GM12878 (cell line): ENCODE measurements at regions not wholly inside any gene's neighbourhood (a gene's known extent, or its start where the extent isn't known, plus 50 kb on each side); places are given as distances from the start of the nearest gene placed in this dataset.

ENCODE experiments used
- CBX3 ChIP-seq: fragments of 200-600 bp; sonication (generic); IDR thresholded peaks from 2 replicates; pipeline ENCODE4 v1.6.1; 2016; ENCODE audit warnings: low read depth, borderline replicate concordance
- EGR1 ChIP-seq, 2 experiments: IDR thresholded peaks; 1 replicate in 1 of 2; 2 replicates in 1 of 2; pipeline ENCODE4 v1.6.1; 2011 to 2012; ENCODE audit warnings: low read depth in 2 of 2, low read length in 2 of 2, borderline replicate concordance in 1 of 2, mild to moderate bottlenecking in 1 of 2, moderate library complexity in 1 of 2
- ESRRA ChIP-seq: IDR thresholded peaks from 2 replicates; pipeline ENCODE4 v1.6.1; 2012; ENCODE audit warnings: mild to moderate bottlenecking, low read length, improper control_type of control experiment
- HDAC2 ChIP-seq: fragments of 200-600 bp; sonication (generic); IDR thresholded peaks from 2 replicates; pipeline ENCODE4 v1.6.1; 2017
- KDM1A ChIP-seq: fragments of 200-600 bp; sonication (generic); IDR thresholded peaks from 2 replicates; pipeline ENCODE4 v1.6.1; 2016; ENCODE audit warnings: borderline replicate concordance
- MYB ChIP-seq: fragments of 150-350 bp; IDR thresholded peaks from 2 replicates; pipeline ENCODE4 v1.6.1; 2014; ENCODE audit warnings: mild to moderate bottlenecking, low read depth, low read length, borderline replicate concordance
- NRF1 ChIP-seq: conservative IDR thresholded peaks from 2 replicates; pipeline ENCODE4 v1.6.1; 2011; ENCODE audit warnings: mild to moderate bottlenecking, low read depth, low read length, improper control_type of control experiment
- POLR2A ChIP-seq: IDR thresholded peaks from 2 replicates; pipeline ENCODE4 v1.6.1; 2011; ENCODE audit warnings: low read depth, mild to moderate bottlenecking, low read length
- RAD21 ChIP-seq: IDR thresholded peaks from 2 replicates; pipeline ENCODE4 v1.6.1; 2011; ENCODE audit warnings: mild to moderate bottlenecking, low read depth, low read length, moderate library complexity; ENCODE audit not compliant: insufficient read depth
- ZZZ3 ChIP-seq: IDR thresholded peaks from 2 replicates; pipeline ENCODE4 v1.6.1; 2011; ENCODE audit warnings: low read depth; ENCODE audit not compliant: control insufficient read depth, insufficient read length
- TF ChIP-seq, protein P1 (sequence below): fragments of 450-650 bp; formaldehyde crosslinking; IDR thresholded peaks from 2 replicates; pipeline ENCODE4 v1.4.0; 2022; ENCODE audit warnings: mild to moderate bottlenecking, moderate library complexity
- TF ChIP-seq, protein P2 (sequence below), 3 experiments: IDR thresholded peaks in 2 of 3; conservative IDR thresholded peaks in 1 of 3; 2 replicates each; pipeline ENCODE4 v1.5.1; 2011; ENCODE audit warnings: low read depth in 3 of 3, low read length in 3 of 3, mild to moderate bottlenecking in 3 of 3, control low read depth in 2 of 3, moderate library complexity in 2 of 3, inconsistent platforms in 1 of 3, mixed read lengths in 1 of 3; ENCODE audit not compliant: control insufficient read depth in 2 of 3, insufficient read depth in 1 of 3; ENCODE audit errors: extremely low read depth in 1 of 3
- TF ChIP-seq, protein P3 (sequence below): fragments of 450-650 bp; formaldehyde crosslinking; IDR thresholded peaks from 2 replicates; pipeline ENCODE4 v1.5.0; 2022; ENCODE audit warnings: mild to moderate bottlenecking, missing genetic modification characterization
- TF ChIP-seq, protein P4 (sequence below): IDR thresholded peaks from 2 replicates; pipeline ENCODE4 v1.6.1; 2011; ENCODE audit warnings: borderline replicate concordance, low read depth, mild to moderate bottlenecking, moderate library complexity, mixed read lengths, low read length; ENCODE audit not compliant: insufficient read depth; ENCODE audit errors: extremely low read length

DNA sequence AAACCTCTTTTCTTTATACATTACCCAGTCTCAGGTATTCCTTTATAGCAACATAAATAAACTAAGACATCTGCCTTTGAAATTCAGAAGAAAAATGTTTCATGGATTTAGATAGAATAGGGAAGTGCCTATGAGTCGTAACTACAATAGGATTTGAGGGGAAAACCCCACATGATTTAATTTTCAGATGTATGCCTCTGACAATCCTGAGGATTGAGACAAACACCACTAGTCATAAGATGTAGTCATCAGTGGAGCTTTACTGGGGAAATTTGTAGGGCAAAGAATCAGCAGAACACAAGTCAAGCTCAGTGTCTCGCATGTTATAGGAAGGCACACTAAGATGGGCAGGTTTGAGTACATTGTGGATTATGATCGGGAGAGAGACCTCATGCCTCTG lies 566.4 kb downstream of the BMP2 start:
- no peak for TF ChIP-seq KDM1A
- TF ChIP-seq, protein P1, sequence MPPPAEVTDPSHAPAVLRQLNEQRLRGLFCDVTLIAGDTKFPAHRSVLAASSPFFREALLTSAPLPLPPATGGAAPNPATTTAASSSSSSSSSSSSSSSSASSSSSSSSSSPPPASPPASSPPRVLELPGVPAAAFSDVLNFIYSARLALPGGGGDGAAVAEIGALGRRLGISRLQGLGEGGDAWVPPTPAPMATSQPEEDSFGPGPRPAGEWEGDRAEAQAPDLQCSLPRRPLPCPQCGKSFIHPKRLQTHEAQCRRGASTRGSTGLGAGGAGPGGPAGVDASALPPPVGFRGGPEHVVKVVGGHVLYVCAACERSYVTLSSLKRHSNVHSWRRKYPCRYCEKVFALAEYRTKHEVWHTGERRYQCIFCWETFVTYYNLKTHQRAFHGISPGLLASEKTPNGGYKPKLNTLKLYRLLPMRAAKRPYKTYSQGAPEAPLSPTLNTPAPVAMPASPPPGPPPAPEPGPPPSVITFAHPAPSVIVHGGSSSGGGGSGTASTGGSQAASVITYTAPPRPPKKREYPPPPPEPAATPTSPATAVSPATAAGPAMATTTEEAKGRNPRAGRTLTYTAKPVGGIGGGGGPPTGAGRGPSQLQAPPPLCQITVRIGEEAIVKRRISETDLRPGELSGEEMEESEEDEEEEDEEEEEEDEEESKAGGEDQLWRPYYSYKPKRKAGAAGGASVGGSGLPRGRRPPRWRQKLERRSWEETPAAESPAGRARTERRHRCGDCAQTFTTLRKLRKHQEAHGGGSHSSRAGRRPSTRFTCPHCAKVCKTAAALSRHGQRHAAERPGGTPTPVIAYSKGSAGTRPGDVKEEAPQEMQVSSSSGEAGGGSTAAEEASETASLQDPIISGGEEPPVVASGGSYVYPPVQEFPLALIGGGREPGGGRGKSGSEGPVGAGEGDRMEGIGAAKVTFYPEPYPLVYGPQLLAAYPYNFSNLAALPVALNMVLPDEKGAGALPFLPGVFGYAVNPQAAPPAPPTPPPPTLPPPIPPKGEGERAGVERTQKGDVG (CRISPR knock-in tag), result no peak
- TF ChIP-seq ESRRA, result no peak
- TF ChIP-seq MYB, result no peak
- TF ChIP-seq, protein P2, sequence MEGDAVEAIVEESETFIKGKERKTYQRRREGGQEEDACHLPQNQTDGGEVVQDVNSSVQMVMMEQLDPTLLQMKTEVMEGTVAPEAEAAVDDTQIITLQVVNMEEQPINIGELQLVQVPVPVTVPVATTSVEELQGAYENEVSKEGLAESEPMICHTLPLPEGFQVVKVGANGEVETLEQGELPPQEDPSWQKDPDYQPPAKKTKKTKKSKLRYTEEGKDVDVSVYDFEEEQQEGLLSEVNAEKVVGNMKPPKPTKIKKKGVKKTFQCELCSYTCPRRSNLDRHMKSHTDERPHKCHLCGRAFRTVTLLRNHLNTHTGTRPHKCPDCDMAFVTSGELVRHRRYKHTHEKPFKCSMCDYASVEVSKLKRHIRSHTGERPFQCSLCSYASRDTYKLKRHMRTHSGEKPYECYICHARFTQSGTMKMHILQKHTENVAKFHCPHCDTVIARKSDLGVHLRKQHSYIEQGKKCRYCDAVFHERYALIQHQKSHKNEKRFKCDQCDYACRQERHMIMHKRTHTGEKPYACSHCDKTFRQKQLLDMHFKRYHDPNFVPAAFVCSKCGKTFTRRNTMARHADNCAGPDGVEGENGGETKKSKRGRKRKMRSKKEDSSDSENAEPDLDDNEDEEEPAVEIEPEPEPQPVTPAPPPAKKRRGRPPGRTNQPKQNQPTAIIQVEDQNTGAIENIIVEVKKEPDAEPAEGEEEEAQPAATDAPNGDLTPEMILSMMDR (IDR thresholded peaks at IDR 0.05 in 2 of 3, conservative IDR thresholded peaks at IDR 0.05 in 1 of 3; ENCODE audit: control insufficient read depth in 2 of 3, extremely low read depth in 1 of 3, insufficient read depth in 1 of 3, low read depth in 3 of 3, low read length in 3 of 3), result no peak
- TF ChIP-seq POLR2A, result no peak
- no peak for TF ChIP-seq EGR1 (IDR thresholded peaks at IDR 0.05; ENCODE audit: borderline replicate concordance in 1 of 2, low read depth in 2 of 2, low read length in 2 of 2)
- TF ChIP-seq, protein P3, sequence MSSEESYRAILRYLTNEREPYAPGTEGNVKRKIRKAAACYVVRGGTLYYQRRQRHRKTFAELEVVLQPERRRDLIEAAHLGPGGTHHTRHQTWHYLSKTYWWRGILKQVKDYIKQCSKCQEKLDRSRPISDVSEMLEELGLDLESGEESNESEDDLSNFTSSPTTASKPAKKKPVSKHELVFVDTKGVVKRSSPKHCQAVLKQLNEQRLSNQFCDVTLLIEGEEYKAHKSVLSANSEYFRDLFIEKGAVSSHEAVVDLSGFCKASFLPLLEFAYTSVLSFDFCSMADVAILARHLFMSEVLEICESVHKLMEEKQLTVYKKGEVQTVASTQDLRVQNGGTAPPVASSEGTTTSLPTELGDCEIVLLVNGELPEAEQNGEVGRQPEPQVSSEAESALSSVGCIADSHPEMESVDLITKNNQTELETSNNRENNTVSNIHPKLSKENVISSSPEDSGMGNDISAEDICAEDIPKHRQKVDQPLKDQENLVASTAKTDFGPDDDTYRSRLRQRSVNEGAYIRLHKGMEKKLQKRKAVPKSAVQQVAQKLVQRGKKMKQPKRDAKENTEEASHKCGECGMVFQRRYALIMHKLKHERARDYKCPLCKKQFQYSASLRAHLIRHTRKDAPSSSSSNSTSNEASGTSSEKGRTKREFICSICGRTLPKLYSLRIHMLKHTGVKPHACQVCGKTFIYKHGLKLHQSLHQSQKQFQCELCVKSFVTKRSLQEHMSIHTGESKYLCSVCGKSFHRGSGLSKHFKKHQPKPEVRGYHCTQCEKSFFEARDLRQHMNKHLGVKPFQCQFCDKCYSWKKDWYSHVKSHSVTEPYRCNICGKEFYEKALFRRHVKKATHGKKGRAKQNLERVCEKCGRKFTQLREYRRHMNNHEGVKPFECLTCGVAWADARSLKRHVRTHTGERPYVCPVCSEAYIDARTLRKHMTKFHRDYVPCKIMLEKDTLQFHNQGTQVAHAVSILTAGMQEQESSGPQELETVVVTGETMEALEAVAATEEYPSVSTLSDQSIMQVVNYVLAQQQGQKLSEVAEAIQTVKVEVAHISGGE (CRISPR knock-in tag), result no peak
- no peak for TF ChIP-seq HDAC2
- TF ChIP-seq RAD21, result no peak
- TF ChIP-seq CBX3, result no peak
- TF ChIP-seq, protein P4, sequence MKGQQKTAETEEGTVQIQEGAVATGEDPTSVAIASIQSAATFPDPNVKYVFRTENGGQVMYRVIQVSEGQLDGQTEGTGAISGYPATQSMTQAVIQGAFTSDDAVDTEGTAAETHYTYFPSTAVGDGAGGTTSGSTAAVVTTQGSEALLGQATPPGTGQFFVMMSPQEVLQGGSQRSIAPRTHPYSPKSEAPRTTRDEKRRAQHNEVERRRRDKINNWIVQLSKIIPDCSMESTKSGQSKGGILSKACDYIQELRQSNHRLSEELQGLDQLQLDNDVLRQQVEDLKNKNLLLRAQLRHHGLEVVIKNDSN, result no peak
- TF ChIP-seq ZZZ3, result no peak
- TF ChIP-seq NRF1, result no peak
